Keratinocyte (primary cell): ENCODE measurements at regions not wholly inside any gene's neighbourhood (a gene's known extent, or its start where the extent isn't known, plus 50 kb on each side); places are given as distances from the start of the nearest gene placed in this dataset.

Source experiments
- DNase-seq: peaks from one replicate; pipeline ENCODE4 v3.0.0-alpha.2; 2011; ENCODE audit warnings: low read depth, missing footprints, low spot score
- FAIRE-seq: peaks from 2 replicates; lab custom pipeline; 2011; peaks lifted over from hg19 to GRCh38; lab: Jason Lieb, UNC
- H2AFZ ChIP-seq: 2 replicates; pipeline ENCODE4 v1.6.0; 2012; ENCODE audit warnings: low read length, control low read depth, inconsistent platforms; ENCODE audit not compliant: control insufficient read depth
- H3K27ac ChIP-seq: 2 replicates; pipeline ENCODE4 v1.5.1; 2011; ENCODE audit warnings: low read length; ENCODE audit not compliant: control insufficient read depth, insufficient read depth
- H3K27me3 ChIP-seq: 3 replicates; pipeline ENCODE4 v1.6.0; 2011; ENCODE audit warnings: low read length; ENCODE audit not compliant: control insufficient read depth, insufficient read depth; ENCODE audit errors: extremely low read depth
- H3K36me3 ChIP-seq, 2 experiments: 2 replicates in 1 of 2; 3 replicates in 1 of 2; pipeline ENCODE4 v1.5.1; 2011; ENCODE audit warnings: low read length in 2 of 2, mild to moderate bottlenecking in 1 of 2; ENCODE audit not compliant: control insufficient read depth in 2 of 2, insufficient read depth in 2 of 2; ENCODE audit errors: extremely low read depth in 1 of 2
- H3K4me1 ChIP-seq: 3 replicates; pipeline ENCODE4 v1.5.1; 2011; ENCODE audit warnings: low read length; ENCODE audit not compliant: control insufficient read depth, insufficient read depth; ENCODE audit errors: extremely low read depth
- H3K4me2 ChIP-seq: 3 replicates; pipeline ENCODE4 v1.6.0; 2011; ENCODE audit warnings: low read depth, low read length; ENCODE audit not compliant: control insufficient read depth, insufficient read depth; ENCODE audit errors: extremely low read depth
- H3K4me3 ChIP-seq, 3 experiments: fragments of 200-600 bp in 1 of 3; sonication (generic) in 1 of 3; 2 replicates in 2 of 3; 3 replicates in 1 of 3; pipeline ENCODE4 v1.5.1; 2011 to 2016; ENCODE audit warnings: low read length in 3 of 3, mild to moderate bottlenecking in 3 of 3, control low read depth in 2 of 3, inconsistent platforms in 1 of 3, low read depth in 1 of 3, mixed read lengths in 1 of 3, mixed run types in 1 of 3, moderate library complexity in 1 of 3; ENCODE audit not compliant: control insufficient read depth in 2 of 3, insufficient read depth in 2 of 3; ENCODE audit errors: extremely low read depth in 1 of 3
- H3K79me2 ChIP-seq: 2 replicates; pipeline ENCODE4 v1.6.0; 2012; ENCODE audit warnings: low read length; ENCODE audit not compliant: control insufficient read depth, insufficient read depth
- H3K9ac ChIP-seq: 3 replicates; pipeline ENCODE4 v1.6.0; 2011; ENCODE audit warnings: low read length; ENCODE audit not compliant: control insufficient read depth, insufficient read depth; ENCODE audit errors: extremely low read depth
- H3K9me1 ChIP-seq: 3 replicates; pipeline ENCODE4 v1.6.0; 2011; ENCODE audit warnings: low read length; ENCODE audit not compliant: control insufficient read depth, insufficient read depth; ENCODE audit errors: extremely low read depth
- H3K9me3 ChIP-seq: 2 replicates; pipeline ENCODE4 v1.5.1; 2012; ENCODE audit warnings: low read depth, low read length; ENCODE audit not compliant: control insufficient read depth
- H4K20me1 ChIP-seq: 3 replicates; pipeline ENCODE4 v1.6.0; 2011; ENCODE audit warnings: low read length; ENCODE audit not compliant: control insufficient read depth, insufficient read depth; ENCODE audit errors: extremely low read depth
- EZH2 ChIP-seq: IDR thresholded peaks from one replicate; pipeline ENCODE4 v1.6.1; 2012; ENCODE audit warnings: inconsistent platforms, mild to moderate bottlenecking, low read length, moderate library complexity
- dilution Hi-C: fragments of 300-500 bp; cut with MboI; formaldehyde crosslinking; loops from one replicate; pipeline ENCODE4 v1.7.0; 2020; ENCODE audit warnings: low sequenced_read_pairs; ENCODE audit not compliant: extremely low pct_ligation_motif_present
- TF ChIP-seq, protein P1 (sequence below), 3 experiments: IDR thresholded peaks in 1 of 3; conservative IDR thresholded peaks in 1 of 3; optimal IDR thresholded peaks in 1 of 3; 2 replicates in 2 of 3; 3 replicates in 1 of 3; pipeline versions ENCODE3 to v1.5.1; 2011; ENCODE audit warnings: low read length in 3 of 3, mild to moderate bottlenecking in 3 of 3, moderate library complexity in 2 of 3, control low read depth in 1 of 3, inconsistent platforms in 1 of 3; ENCODE audit not compliant: insufficient read depth in 2 of 3; ENCODE audit errors: extremely low read depth in 1 of 3

DNA sequence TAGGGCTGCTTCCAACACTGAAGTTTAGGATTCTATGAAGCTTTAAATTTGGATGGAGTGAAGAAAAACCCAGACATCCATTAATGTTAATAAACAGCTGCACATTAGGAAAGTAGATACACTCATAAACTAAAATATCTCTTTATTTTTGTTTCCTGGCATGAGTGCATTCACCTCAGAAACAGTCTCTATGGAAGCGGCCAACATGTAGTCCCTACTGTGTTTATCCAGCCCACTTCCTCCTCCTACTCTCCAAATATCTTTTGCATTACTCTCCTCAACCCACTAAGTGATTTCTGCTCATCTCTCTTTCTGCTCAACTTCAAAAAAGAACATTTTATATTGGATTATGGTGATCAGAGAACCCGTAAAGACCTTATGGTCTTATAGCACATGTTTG lies 180.3 kb upstream of the MXRA5 start:
- H3K4me3 ChIP-seq, result no peak overlapping the region
- no peak overlapping the region for H2AFZ ChIP-seq
- H3K9ac ChIP-seq, result no peak overlapping the region
- no peaks in the 10 kb centered on the region for H3K4me1 ChIP-seq
- no peaks in the 10 kb centered on the region for H3K9me3 ChIP-seq
- no peaks in the 10 kb centered on the region for H3K36me3 ChIP-seq
- no peak overlapping the region for H3K4me2 ChIP-seq
- H4K20me1 ChIP-seq, result no peaks in the 10 kb centered on the region
- H3K27ac ChIP-seq, result no peak overlapping the region
- no peaks in the 10 kb centered on the region for H3K9me1 ChIP-seq
- FAIRE-seq (no peak), DNase-seq (no peak)
- no peak for TF ChIP-seq EZH2
- TF ChIP-seq, protein P1, sequence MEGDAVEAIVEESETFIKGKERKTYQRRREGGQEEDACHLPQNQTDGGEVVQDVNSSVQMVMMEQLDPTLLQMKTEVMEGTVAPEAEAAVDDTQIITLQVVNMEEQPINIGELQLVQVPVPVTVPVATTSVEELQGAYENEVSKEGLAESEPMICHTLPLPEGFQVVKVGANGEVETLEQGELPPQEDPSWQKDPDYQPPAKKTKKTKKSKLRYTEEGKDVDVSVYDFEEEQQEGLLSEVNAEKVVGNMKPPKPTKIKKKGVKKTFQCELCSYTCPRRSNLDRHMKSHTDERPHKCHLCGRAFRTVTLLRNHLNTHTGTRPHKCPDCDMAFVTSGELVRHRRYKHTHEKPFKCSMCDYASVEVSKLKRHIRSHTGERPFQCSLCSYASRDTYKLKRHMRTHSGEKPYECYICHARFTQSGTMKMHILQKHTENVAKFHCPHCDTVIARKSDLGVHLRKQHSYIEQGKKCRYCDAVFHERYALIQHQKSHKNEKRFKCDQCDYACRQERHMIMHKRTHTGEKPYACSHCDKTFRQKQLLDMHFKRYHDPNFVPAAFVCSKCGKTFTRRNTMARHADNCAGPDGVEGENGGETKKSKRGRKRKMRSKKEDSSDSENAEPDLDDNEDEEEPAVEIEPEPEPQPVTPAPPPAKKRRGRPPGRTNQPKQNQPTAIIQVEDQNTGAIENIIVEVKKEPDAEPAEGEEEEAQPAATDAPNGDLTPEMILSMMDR (optimal IDR thresholded peaks at IDR 0.05 in 1 of 3, IDR thresholded peaks at IDR 0.05 in 1 of 3, conservative IDR thresholded peaks at IDR 0.05 in 1 of 3; ENCODE audit: extremely low read depth in 1 of 3, insufficient read depth in 2 of 3, low read length in 3 of 3), result no peak
- dilution Hi-C loops, result no loop called here
- no peaks in the 10 kb centered on the region for H3K79me2 ChIP-seq
- no peaks in the 10 kb centered on the region for H3K27me3 ChIP-seq

DNA sequence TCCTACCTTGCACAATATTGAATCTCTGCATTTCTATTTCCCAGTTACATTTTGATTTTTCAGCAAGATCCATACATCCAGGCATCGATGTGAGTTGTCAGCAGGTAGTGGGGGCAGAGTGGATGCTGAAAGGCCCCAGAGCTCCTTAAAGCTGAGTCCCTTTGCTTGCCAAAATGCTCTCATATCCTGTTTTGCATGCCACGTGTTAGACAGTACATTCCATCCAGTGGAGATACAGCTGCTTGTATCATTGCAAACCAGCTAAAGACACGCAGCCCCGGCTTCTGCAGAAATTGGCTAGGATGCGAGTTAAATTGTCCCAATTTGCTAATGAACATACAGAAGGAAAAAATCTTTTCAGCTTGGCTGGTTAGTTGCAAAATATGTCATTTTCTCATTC lies 179.6 kb upstream of the MXRA5 start:
- Histone ChIP-seq H3K9me3 (no peaks in the 10 kb centered on the region), H3K27ac (no peak overlapping the region), H2AFZ (no peak overlapping the region), H3K4me2 (no peak overlapping the region), H3K79me2 (no peaks in the 10 kb centered on the region), H3K4me3 (no peak overlapping the region), H3K9ac (no peak overlapping the region), H3K9me1 (no peaks in the 10 kb centered on the region), H3K4me1 (no peaks in the 10 kb centered on the region), H3K27me3 (no peaks in the 10 kb centered on the region), H3K36me3 (no peaks in the 10 kb centered on the region), H4K20me1 (no peaks in the 10 kb centered on the region)
- dilution Hi-C loops, result no loop called here
- DNase-seq, result no peak
- FAIRE-seq, result no peak
- TF ChIP-seq EZH2, result no peak
- TF ChIP-seq, protein P1 (optimal IDR thresholded peaks at IDR 0.05 in 1 of 3, IDR thresholded peaks at IDR 0.05 in 1 of 3, conservative IDR thresholded peaks at IDR 0.05 in 1 of 3; ENCODE audit: extremely low read depth in 1 of 3, insufficient read depth in 2 of 3, low read length in 3 of 3), result no peak
